Testis (tissue), 2 donors: ENCODE measurements at regions not wholly inside any gene's neighbourhood (a gene's known extent, or its start where the extent isn't known, plus 50 kb on each side); places are given as distances from the start of the nearest gene placed in this dataset.

Experiments
- POLR2A ChIP-seq: fragments of 450-650 bp; IDR thresholded peaks from one replicate; pipeline ENCODE4 v1.6.1; 2017; ENCODE audit warnings: antibody characterized with exemption, mild to moderate bottlenecking, moderate library complexity
- TF ChIP-seq, protein P1 (sequence below), 3 experiments: fragments of 450-650 bp in 2 of 3; fragments of 200-600 bp in 1 of 3; sonication (generic) in 1 of 3; IDR thresholded peaks; one replicate each; pipeline ENCODE4 v1.5.1; 2016 to 2019; ENCODE audit warnings: antibody characterized with exemption in 3 of 3, mild to moderate bottlenecking in 2 of 3, moderate library complexity in 1 of 3

DNA sequence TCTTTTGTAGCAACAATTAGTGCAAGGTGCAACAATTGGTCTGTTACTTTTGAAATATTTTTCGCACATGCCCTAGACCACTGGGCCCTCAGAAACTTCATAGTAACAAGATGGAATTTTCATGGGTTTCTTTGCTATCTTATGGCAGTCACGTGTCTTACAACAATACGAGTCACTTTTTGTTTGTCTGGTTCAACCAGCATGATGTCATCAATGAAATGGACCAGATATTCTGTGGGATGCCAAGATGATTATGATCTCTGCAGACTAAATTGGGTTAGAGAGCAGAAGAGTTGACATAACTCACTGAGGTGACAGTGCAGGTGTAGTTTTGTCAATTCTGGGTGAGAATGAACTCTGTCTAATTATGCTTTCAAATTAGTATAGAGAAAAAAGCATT, 239.6 kb upstream of the RIOK2 start:
- TF ChIP-seq, protein P1, sequence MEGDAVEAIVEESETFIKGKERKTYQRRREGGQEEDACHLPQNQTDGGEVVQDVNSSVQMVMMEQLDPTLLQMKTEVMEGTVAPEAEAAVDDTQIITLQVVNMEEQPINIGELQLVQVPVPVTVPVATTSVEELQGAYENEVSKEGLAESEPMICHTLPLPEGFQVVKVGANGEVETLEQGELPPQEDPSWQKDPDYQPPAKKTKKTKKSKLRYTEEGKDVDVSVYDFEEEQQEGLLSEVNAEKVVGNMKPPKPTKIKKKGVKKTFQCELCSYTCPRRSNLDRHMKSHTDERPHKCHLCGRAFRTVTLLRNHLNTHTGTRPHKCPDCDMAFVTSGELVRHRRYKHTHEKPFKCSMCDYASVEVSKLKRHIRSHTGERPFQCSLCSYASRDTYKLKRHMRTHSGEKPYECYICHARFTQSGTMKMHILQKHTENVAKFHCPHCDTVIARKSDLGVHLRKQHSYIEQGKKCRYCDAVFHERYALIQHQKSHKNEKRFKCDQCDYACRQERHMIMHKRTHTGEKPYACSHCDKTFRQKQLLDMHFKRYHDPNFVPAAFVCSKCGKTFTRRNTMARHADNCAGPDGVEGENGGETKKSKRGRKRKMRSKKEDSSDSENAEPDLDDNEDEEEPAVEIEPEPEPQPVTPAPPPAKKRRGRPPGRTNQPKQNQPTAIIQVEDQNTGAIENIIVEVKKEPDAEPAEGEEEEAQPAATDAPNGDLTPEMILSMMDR (IDR thresholded peaks at IDR 0.05), result no peak
- TF ChIP-seq POLR2A, result no peak
